Activated CD4-positive, CD25-positive, alpha-beta regulatory T cell treated with anti-CD3 and anti-CD28 coated beads, Interleukin-2, amount 50 U/mL, for 72 hours (primary cell): ENCODE measurements at regions not wholly inside any gene's neighbourhood (a gene's known extent, or its start where the extent isn't known, plus 50 kb on each side); places are given as distances from the start of the nearest gene placed in this dataset.
"Not testable (repeated sequence)": the region's sequence is repeated elsewhere in the genome, so short reads cannot be mapped to it uniquely, and the experiment has no call there.

Source experiments
- DNase-seq: peaks from one replicate; pipeline ENCODE4 v3.0.0; 2021

GRCh38 chr5:135112008-135112725 lies 78.1 kb upstream of the PITX1 start:
- DNase-seq: no peak

GRCh38 chr5:135110785-135111596 lies 77.0 kb upstream of the PITX1 start:
- DNase-seq: no peak

- DNase-seq: no peak
These were observed 75.0 kb upstream of the PITX1 start for GRCh38 chr5:135108992-135109391.

DNA sequence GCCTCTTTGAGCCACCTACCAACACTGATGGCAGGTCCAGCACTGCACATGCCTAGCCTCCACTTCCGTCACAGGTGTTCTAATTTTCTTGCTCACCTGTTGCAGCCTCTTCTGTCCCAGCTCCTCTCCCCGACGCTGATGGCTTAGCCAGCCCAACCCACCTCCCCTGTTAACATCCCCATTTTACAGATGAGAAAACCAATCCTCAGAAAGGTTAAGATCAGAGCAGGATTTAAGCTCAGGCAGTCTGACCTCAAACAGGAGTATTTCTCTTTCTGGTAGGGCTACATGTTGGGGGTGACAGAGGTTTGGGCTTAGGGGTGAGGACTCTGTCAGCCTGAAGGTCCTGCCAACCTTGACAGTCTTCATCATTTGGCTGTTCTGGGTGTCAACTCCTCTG lies 74.5 kb upstream of the PITX1 start:
- no peak for DNase-seq

- no peak for DNase-seq
These were observed 74.0 kb upstream of the PITX1 start for GRCh38 chr5:135107986-135108385.

GRCh38 chr5:135106610-135107471 lies 72.8 kb upstream of the PITX1 start:
- DNase-seq: no peak

DNA sequence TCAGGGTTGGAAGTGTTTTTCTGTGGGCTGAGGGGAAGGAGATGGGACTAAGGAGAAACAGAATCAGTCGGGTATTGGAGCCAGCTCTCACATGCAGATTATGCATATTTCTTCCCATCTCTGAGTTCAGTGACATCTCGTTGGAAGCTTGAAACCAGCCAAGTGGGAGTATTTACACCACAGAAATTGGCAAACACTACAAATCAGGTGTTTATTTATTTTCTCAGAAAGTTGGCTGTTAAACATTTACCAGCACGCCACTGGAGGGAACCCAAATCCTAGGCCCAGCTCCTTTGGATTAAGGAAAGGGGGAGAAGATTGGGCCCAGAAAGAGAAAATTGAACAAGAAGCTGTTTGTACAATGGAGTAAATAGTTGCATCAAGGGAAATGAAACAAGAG lies 72.1 kb upstream of the PITX1 start:
- DNase-seq: no peak

DNA sequence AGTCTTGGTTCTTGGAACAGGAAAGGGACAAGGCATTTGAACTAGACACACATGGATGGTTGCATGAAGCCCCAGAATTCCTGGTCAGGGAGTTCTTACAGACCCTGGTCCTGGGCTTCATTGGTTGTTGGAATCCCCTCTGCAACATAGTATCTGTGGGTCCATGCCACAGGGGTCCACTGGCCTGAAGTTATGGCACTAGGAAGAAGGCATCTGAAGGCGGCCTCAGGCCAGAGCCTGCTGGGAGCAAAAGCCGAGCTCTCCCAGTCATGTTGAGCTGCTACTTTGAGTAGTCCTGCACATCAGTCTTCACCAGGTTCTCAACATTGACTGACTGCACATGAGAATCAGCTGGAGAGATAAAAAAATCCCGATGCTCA lies 71.1 kb upstream of the PITX1 start:
- DNase-seq: peak; percentile 14

DNA sequence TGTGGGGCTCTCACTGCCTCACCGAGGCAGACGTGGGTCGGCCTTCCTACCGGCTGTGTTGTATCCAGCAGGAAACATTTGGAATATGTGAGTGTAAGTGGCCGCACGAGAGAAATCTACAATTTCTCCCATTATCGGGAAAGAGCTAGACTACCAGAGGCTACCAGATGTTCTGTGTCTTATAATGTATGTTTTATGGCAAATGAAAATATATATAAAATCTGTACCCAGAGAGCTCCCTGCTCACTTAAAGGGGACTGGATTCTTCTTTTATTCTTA lies 69.5 kb upstream of the PITX1 start:
- DNase-seq: no peak

GRCh38 chr5:135102716-135103574 lies 68.9 kb upstream of the PITX1 start:
- peak; percentile 7 for DNase-seq

GRCh38 chr5:135100431-135100830 lies 66.4 kb upstream of the PITX1 start:
- no peak for DNase-seq

- no peak for DNase-seq
These were observed 66.0 kb upstream of the PITX1 start for GRCh38 chr5:135100011-135100410.

DNA sequence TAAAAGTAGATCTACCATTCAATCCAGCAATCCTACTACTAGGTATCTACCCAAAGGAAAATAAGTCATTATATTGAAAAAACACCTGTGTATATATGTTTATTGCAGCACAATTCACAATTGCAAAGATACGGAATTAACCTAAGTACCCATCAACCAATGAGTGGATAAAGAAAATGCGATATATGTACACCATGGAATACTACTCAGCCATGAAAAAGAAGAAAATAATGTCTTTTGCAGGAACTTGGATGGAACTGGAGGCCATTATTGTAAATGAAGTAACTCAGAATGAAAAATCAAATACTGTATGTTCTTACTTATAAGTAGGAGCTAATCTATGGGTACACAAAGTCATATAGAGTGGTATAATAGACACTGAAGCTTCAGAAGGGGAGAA lies 63.4 kb upstream of the PITX1 start:
- DNase-seq: no peak

GRCh38 chr5:135095871-135096270 lies 61.8 kb upstream of the PITX1 start:
- no peak for DNase-seq

DNA sequence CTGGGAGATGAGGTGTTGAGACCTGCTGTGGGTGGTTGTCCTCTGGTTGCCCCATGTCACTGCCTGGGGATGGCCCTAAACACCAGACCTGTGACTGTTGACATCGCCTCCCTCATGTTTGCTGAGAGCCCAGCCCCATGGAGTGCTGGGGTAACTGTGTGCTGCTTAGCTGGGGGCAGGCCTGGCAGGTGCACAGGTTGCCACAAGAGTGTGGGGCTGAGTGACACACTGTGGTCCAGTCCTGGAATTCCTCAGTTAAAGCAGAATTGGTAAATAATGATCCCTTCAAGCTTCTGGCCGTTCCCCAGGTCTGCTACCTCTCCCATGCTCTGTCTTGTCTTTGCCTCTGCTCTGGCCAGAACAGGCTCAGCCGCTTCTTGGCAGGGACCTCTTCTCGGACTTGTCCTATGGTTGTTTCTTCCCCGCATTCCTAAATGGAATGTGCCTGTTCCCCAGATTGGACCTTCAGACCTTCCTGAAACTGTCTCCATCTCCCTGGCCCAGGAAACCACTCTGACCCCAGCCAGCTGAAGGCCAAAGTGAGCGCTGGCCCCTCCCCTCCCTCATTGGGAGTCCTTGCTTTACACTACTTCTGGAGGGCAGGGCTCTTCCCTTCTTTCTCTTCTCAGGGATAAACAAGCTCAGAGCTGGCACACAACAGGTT lies 61.2 kb upstream of the PITX1 start:
- DNase-seq: no peak

DNA sequence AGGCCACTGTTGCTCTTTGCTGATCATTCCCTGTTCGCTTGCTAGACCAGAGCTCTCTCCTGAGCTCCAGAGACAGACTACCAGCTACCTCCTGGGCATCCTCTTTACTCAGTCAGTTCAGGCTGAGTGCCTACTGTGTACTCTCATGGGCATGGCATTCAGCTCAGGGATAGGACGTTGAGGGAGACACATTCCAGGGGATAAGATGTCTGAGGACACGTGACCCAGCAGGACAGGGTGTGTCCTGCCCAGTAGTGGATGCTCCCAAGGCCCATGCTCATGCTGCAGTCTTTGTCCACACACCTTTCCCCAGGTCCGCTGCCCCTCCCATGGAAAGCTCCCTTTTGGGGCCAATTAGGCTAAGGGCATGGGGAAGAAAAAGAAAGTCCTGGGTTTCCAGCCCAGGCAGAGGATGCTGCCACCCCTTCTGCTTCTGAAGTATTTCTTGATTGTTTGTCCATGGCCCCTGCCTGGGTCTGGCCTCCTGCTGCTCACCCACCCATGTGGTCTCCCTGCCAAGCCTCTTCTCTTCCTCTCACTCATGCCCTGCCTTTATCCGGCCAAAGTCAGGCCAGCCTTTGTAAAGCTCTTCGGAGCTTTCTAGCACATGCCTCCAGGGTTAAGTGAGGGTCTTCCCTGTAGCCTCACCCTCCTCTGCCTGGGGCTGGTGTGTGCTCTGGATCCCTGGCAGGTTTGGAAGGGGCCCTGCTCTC lies 60.5 kb upstream of the PITX1 start:
- no peak for DNase-seq

DNA sequence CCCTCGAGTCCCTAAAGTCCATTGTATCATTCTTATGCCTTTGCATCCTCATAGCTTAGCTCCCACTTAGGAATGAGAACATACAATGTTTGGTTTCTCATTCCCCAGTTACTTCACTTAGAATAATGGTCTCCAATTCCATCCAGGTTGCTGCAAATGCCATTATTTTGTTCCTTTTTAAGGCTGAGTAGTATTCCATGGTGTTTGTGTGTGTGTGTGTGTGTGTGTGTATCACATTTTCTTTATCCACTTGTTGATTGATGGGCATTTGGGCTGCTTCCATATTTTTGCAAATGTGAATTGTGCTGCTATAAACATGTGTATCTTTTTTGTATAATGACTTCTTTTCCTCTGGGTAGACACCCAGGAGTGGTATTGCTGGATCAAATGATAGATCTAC lies 59.5 kb upstream of the PITX1 start:
- DNase-seq: not testable (repeated sequence)

GRCh38 chr5:135092476-135092875 lies 58.4 kb upstream of the PITX1 start:
- no peak for DNase-seq

DNA sequence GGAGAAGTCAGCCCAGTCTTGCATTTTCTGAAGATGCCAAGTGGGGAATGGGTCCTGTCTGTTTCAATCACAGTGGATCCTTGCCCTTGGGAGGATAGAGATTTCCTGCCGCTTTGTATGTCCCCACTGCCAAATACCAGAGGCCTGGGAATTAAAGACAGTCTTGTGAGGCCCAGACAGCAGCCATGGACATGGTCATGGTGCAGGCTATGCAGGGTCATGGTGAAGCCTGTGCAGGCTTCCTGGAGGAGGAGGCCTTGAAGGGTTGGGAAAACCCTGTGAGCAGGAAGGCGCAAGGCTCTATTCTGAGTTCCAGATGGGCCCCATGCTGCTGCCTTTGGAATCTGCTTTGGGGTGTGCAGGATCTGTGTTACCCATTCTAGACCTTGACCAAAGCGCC lies 57.3 kb upstream of the PITX1 start:
- no peak for DNase-seq

DNA sequence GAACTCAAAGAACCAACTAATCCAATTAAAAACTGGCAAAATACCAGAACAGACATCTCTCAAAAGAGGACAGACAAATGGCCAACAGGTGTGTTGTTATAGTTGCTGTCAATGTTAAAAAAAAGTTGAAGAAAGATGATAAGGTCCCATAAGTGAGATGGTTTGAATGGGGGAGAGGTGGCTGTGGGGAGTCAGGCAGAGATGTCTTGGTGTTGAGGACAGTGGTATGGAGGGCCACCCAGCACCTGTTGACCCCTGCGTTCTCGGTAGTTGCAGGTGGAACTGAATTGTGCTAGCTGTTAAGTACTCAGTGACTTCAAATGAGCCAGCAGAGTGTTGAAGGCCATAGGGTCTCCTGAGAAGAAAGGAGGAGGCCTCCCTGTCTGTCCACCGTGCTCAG lies 55.9 kb upstream of the PITX1 start:
- no peak for DNase-seq

- no peak for DNase-seq
These were observed 54.9 kb upstream of the PITX1 start for GRCh38 chr5:135088911-135089310.

DNA sequence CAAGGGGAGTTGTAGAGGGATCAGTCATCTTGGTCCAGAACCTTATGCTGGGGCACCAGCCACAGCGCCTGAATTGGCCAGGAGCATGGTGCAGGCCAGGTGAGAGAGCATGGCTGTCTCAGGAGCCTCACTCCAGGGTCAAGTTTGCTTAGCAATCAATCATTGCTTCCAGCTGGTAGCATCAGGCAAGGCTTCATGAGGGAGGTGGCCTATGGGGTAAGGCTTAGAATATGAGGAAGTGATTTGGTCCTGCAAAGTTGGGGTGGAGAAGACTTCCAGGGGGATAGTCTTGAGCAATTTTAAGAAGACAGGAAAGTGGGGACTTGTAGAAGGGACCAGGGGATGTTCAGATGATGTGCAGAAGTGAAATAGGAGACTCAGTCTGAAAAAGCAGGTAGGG lies 53.9 kb upstream of the PITX1 start:
- no peak for DNase-seq
